ENCODE measurements at regions not wholly inside any gene's neighbourhood (a gene's known extent, or its start where the extent isn't known, plus 50 kb on each side); places are given as distances from the start of the nearest gene placed in this dataset.

DNA sequence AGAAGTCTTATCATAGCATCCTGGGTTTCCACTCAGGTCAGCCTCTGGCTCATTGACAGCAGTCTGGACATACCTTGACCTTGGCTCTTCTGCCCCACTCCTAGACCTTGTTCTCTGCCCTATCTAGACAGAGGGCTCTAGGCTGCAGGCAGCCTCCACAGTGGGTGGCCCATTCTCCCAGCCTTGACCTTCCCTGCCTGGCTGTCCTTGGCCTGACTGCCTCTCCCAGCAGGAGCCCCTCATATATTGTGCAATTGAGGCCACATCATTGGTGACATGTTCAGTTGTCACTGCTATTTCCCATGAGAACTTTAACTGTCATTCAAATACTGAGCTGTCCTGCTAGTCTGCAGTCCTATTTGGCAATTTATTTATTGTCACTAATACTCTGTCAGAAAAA is 503.4 kb downstream of the PLXNA4 start:
- ATAC-seq, result no peak

DNA sequence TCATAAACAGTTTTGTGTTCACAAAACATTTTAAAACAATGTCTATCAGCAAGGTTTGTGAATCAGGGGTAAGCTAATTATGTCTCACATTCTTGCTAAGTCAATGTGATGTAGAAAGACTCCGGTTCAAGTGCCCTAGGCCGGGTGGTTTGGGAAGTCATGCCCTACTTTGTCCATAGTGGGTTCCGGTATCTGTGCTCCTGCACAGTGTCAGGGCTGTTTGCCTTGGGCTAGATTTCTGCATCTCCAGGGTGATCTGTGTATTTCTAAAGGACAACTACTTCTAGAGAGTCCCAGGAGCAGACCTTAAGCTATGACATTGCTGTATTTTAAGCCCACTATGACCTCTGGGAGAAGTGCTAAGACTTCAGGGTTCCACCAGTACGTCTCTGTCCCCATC is 504.1 kb downstream of the PLXNA4 start:
- no peak for ATAC-seq

DNA sequence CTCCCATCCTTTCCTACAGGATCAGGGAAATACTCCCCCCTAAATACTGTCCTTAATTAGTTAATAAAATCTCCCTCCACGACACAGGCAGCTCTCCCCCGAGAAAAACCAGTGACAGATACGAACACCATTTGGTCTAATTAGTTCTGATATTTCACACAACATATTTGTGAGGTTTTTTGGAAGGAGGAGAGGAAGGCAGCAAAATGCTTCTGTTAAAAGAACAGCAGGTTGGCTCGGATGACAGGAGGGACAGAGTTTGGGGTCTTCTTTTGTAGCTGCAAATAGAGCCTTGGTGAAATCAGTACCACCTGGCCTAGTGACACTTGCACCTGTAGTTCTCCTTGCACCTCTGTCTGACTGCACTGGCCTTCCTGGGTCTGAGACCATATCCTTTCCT is 507.0 kb downstream of the PLXNA4 start:
- no peak for ATAC-seq

GRCh38 chr7:132066761-132067171 is 509.5 kb downstream of the PLXNA4 start:
- no peak for ATAC-seq

GRCh38 chr7:132065989-132066603 is 509.7 kb upstream of the PODXL start:
- ATAC-seq, result no peak

DNA sequence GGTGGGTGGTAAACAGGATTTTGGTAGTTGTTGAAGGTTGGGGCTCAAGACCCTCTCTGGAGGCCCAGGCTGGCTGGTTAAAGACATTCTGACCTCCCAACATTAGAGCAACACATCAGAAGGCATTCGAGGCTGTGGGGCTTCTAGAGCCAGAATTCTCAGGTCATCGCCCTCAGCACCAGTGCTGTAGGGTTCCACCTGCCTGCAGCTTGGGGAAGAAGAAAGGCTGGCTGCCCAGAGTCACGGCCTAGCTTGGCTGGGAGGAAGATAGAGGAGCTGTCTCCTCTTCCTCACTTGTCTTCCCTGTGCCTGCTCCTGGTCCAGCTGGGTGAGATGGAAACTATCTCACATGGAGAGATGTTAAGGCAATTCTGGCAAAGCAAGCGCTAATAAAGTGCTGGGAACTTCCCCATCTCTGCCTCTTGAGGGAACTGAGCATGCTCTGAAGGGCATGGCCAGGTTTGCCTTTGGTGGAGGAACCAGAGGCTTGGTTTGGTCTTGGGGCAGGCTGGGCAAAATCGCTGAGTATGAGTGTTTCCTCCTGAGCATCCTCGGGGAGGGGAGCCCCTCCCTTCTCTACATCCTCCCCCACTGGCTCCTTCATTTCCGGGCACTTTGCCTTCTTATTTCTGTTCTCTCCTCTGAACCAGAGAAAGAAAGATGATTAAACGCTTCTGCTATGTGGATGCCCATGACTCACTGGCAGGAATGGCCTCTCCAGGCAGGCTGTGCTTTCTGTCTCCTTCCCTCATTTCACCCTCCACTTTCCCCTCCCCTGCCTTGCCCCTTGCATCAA is 509.0 kb upstream of the PODXL start:
- ATAC-seq, result no peak

- no peak for ATAC-seq
These were observed 507.4 kb upstream of the PODXL start for GRCh38 chr7:132063800-132064199.

- ATAC-seq, result no peak
These were observed 505.5 kb upstream of the PODXL start for GRCh38 chr7:132061937-132062336.

- no peak for ATAC-seq
These were observed 502.7 kb upstream of the PODXL start for GRCh38 chr7:132059141-132059540.

DNA sequence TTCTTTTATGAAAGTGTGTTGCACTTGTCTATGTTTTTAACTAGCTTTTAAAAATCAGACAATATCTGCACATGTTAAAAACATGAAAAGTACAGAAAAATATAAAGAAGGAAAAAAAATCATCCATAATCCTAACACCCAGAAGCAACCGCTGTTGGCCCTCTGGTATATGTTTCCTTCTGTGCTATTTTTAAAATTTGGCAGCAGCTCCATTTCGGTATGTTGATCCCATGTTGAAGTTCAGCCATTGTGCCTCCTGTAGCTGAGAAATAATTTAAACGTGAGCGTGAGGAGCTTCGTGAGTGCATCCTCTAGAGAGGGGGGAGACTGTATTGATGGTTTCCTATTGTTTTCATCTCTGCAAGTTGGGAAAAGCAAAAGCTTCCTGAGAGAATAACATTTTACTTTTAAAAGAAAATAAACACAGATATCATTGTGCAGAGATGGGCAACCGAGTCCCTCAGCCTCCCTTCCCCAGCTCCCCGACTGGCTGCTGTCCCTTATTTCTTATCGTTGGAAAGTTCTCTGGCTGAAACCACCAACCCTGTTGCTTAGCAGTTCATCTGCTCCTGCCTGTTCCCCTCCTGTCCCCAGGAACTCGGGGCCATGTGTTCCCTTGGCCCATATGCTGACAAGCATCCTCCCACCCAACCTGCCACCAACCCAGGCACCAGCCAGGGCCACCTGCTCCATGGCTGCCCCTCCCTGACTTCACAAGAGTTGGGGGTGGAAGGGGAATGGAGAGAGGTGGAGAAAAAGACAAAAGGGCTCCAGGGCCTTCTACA is 499.1 kb upstream of the PODXL start:
- ATAC-seq, result no peak

- no peak for ATAC-seq
These were observed 497.4 kb upstream of the PODXL start for GRCh38 chr7:132053871-132054270.

DNA sequence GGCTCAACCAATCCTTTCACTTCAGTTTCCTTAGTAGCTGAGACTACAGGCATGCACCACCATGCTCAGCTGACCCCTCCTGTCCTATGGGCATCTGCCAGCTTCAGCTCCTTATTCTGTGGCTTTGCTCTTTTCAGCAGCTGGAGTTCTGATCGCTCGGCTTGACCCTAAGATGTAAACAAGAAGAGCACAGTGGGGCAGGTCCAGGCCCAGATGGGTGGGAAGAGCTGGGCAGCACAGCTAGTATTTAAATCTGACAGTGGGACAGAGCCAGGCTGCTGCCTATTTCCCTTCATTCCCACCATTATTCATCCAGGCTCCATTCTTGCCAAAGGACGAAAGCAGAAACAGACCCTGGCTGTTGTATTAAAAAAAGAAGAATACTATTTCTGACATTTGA is 494.9 kb upstream of the PODXL start:
- ATAC-seq, result no peak

DNA sequence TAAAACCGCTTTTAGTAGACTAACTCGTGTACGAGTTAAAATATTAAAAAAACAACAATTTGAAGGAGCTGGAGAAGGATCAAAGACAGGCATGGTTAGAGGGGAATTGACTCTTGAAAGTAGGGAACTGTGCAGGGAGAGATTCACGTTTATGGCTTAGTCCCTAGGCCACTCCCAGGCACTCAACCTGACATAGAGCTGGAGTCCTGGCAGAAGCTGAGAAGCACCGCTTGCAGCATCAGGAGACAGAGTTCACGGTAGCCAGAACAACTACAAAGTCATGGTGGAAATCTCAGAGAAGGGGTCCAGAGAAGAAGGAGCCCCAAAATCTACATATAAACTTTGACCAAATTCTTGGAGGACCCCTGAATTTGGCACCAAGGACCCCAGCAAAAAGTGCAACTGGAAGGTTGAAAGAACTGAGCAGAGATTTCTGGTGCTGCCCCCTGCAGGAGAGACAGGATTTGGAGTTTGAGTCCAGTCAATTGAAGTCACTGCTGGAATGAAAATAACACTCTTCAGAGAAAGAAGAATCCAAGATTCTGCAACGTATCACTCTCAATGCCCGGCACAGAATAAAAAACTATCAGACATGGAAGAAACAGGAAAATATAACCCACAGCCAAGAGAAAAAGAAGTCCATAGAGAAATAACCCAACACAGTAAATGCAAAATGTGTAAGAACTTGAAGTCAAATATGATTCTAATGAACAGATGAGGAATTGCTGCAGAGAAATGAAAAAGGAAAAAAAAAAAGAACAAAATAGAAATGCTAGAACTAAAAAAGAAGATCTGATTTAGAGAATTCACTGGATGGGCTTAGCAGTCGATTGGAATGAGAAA is 493.3 kb upstream of the PODXL start:
- no peak for ATAC-seq

DNA sequence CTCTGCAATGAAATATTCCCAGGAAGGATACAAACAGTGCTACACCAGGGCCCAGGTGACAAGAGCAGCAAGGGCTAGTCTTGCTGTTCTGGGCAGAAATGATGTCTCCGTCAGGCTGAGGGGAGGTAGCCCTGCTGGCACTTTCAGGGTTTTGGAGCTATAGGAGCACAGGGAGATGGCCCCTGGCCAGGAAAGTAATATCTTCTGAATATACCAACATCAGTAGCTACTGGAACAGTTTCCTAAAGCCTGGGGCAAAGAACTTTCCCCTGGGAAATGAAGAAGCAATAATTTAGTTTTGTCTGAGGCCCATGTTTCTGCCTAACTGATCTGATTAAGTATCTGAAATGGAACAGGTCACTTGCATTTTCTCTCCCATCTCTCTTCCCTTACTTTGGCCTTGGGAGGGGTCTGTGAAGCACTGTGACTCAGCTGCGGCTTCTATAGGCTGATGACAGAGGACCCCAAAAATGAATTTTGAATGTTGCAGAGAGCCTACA is 489.1 kb upstream of the PODXL start:
- no peak for ATAC-seq

- no peak for ATAC-seq
These were observed 488.6 kb upstream of the PODXL start for GRCh38 chr7:132045002-132045401.

DNA sequence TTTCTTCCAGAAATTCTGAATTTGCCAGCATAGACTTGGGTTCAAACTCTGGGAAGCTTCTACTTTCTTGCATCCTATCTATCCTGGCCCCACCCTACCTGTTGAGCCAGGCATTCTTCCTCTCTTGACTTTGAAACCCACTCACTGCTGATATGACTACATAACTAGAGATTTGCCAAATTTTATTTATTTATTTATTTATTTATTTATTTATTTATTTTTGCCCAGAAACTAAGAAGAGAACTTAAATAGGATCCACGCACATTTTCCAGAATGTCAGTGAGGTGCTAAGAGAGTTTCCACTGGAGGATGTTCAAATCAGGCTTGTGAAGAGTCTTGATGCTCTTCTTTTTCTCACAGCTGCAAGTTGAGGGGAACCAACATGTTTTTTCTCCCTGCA is 487.8 kb upstream of the PODXL start:
- no peak for ATAC-seq

GRCh38 chr7:132041108-132041507 is 484.7 kb upstream of the PODXL start:
- ATAC-seq, result no peak

DNA sequence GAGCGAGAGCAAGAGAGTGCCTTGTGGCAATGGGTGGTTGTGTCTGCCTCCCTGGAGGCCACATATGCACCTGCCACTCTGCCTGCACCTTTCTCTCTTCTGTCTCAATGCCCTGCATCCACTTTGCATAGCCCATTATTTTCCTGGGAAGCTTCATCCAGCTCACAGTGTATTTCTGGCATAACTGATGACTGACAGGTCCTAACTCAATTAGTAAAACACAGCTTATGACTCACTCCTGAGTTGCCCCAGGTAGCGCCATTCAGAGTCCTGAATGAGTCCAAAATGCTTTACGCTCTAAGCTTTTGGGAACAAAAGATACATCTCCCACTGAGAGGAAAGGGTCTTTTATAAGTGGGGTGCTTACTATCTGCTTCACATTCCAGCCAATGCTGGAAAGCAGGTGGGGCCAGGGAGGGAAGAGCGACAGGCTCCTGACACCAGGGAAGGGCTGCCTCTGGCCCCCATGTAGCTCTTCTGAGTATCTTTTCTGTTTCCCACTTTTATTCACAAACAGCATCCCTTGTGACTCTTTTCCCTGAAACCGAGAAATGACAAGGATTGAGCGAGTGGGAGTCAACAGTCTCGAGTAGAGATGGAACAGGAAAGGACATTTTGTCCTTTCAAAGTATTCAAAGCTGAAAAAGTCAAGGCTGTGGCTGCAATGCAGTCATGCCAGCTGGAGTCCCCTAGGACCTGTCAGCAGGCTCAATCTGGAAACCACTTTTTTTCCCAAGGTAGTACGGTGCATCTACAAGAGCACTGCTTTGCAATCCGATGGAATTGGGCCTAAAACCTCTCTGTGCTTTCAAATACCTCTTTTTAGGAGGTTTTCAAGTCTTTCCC is 479.3 kb upstream of the PODXL start:
- no peak for ATAC-seq

- ATAC-seq, result no peak
These were observed 478.5 kb upstream of the PODXL start for GRCh38 chr7:132034748-132035416.

GRCh38 chr7:132030883-132031282 is 474.5 kb upstream of the PODXL start:
- no peak for ATAC-seq

- no peak for ATAC-seq
These were observed 473.7 kb upstream of the PODXL start for GRCh38 chr7:132030086-132030568.

Measured in activated CD4-positive, CD25-positive, alpha-beta regulatory T cell treated with anti-CD3 and anti-CD28 coated beads, Interleukin-2, amount 50 U/mL, for 24 hours (primary cell).